GM12878 (cell line): ENCODE measurements at regions not wholly inside any gene's neighbourhood (a gene's known extent, or its start where the extent isn't known, plus 50 kb on each side); places are given as distances from the start of the nearest gene placed in this dataset.

ENCODE experiments used
- ATAC-seq: fragments of 200-7000 bp; cut with Tn5 transposase; 3 replicates; pipeline ENCODE4 v1.9.1; 2020; ENCODE audit warnings: mild to moderate bottlenecking, moderate library complexity
- BruUV-seq: library from RNA; stranded (reverse); fragments of 400-500 nt; replicated peaks from 2 replicates; lab custom pipeline; 2021; lab: Mats Ljungman, UMichigan
- CTCF ChIA-PET: fragments of 300-600 bp; sonication (Branson Sonifier 250); formaldehyde crosslinking; extraction: SDS; loops from one replicate; lab custom pipeline; 2021; ENCODE audit warnings: inconsistent platforms; lab: Yijun Ruan, JAX
- POLR2A ChIA-PET: fragments of 350-600 bp; formaldehyde crosslinking; extraction: SDS; loops from one replicate; lab custom pipeline; 2021; ENCODE audit warnings: inconsistent platforms; lab: Charles Lee
- RAD21 ChIA-PET: fragments of 300-600 bp; sonication (Branson Sonifier 250); formaldehyde crosslinking; loops from one replicate; lab custom pipeline; 2023; ENCODE audit warnings: antibody characterized with exemption; ENCODE audit not compliant: unreplicated experiment; lab: Charles Lee
- SMC1A ChIA-PET: fragments of 300-600 bp; sonication (Branson Sonifier 250); formaldehyde crosslinking; loops from one replicate; lab custom pipeline; 2023; ENCODE audit not compliant: unreplicated experiment, uncharacterized antibody; lab: Charles Lee
- DNase-seq: peaks from one replicate; pipeline ENCODE4 v3.0.0-alpha.2; 2011; ENCODE audit warnings: low read depth, low spot score
- FAIRE-seq: peaks from 3 replicates; lab custom pipeline; 2011; peaks lifted over from hg19 to GRCh38; lab: Jason Lieb, UNC
- H2AFZ ChIP-seq: 2 replicates; pipeline ENCODE4 v1.6.0; 2011; ENCODE audit warnings: low read depth, low read length, control low read depth; ENCODE audit not compliant: control insufficient read depth
- H3K27ac ChIP-seq: 2 replicates; pipeline ENCODE4 v1.5.1; 2011; ENCODE audit warnings: control low read depth; ENCODE audit not compliant: control insufficient read depth, insufficient read depth
- H3K27me3 ChIP-seq, 2 experiments: replicated peaks in 1 of 2; 2 replicates each; pipeline versions ENCODE4 v1.6.0 to v1.6.1; 2011; ENCODE audit warnings: low read length in 1 of 2; ENCODE audit not compliant: control insufficient read depth in 2 of 2, insufficient read depth in 2 of 2
- H3K36me3 ChIP-seq, 2 experiments: 2 replicates each; pipeline ENCODE4 v1.5.1; 2011; ENCODE audit warnings: low read length in 1 of 2; ENCODE audit not compliant: control insufficient read depth in 2 of 2, insufficient read depth in 2 of 2
- H3K4me1 ChIP-seq: 2 replicates; pipeline ENCODE4 v1.6.1; 2011; ENCODE audit warnings: mild to moderate bottlenecking, low read length, moderate library complexity, mixed read lengths; ENCODE audit not compliant: control insufficient read depth, insufficient read depth
- H3K4me2 ChIP-seq: 2 replicates; pipeline ENCODE4 v1.6.0; 2011; ENCODE audit warnings: control low read depth; ENCODE audit not compliant: control insufficient read depth, insufficient read depth
- H3K4me3 ChIP-seq: fragments of 200-600 bp; sonication (generic); 2 replicates; pipeline ENCODE4 v1.5.1; 2016
- H3K79me2 ChIP-seq: 2 replicates; pipeline ENCODE4 v1.6.0; 2011; ENCODE audit warnings: low read length; ENCODE audit not compliant: control insufficient read depth, insufficient read depth
- H3K9ac ChIP-seq: 2 replicates; pipeline ENCODE4 v1.8.0; 2011; ENCODE audit warnings: low read length, control low read depth, mixed read lengths; ENCODE audit not compliant: control insufficient read depth, insufficient read depth
- H3K9me3 ChIP-seq: replicated peaks from 3 replicates; pipeline ENCODE4 v1.5.1; 2011; ENCODE audit warnings: mild to moderate bottlenecking, low read length; ENCODE audit not compliant: control insufficient read depth, insufficient read depth
- H4K20me1 ChIP-seq: 2 replicates; pipeline ENCODE4 v1.6.0; 2011; ENCODE audit not compliant: control insufficient read depth, insufficient read depth
- SREBF2 ChIP-seq: IDR thresholded peaks from 2 replicates; pipeline ENCODE4 v1.6.1; 2012; ENCODE audit warnings: mild to moderate bottlenecking, low read length
- WGBS: methylation state at CpG from one replicate; pipeline ENCODE4 v1.1.6; 2016; ENCODE audit warnings: low lambda C conversion rate; ENCODE audit not compliant: insufficient replicate concordance, insufficient coverage; ENCODE audit errors: missing lambda C conversion rate; 5-methylcytosine and 5-hydroxymethylcytosine counted together
- in situ Hi-C: fragments of 300-500 bp; cut with MboI; formaldehyde crosslinking; loops from 9 replicates; pipeline ENCODE4 v1.14.3; 2018; ENCODE audit warnings: mixed read lengths
- intact Hi-C: fragments of 100-400 bp; cut with micrococcal nuclease; formaldehyde crosslinking; loops from one replicate; pipeline ENCODE4 v1.14.2; 2022; ENCODE audit not compliant: unreplicated experiment
- TF ChIP-seq, protein P1 (sequence below): fragments of 450-650 bp; IDR thresholded peaks from 2 replicates; pipeline ENCODE4 v1.6.1; 2017; ENCODE audit warnings: mild to moderate bottlenecking, moderate library complexity

DNA sequence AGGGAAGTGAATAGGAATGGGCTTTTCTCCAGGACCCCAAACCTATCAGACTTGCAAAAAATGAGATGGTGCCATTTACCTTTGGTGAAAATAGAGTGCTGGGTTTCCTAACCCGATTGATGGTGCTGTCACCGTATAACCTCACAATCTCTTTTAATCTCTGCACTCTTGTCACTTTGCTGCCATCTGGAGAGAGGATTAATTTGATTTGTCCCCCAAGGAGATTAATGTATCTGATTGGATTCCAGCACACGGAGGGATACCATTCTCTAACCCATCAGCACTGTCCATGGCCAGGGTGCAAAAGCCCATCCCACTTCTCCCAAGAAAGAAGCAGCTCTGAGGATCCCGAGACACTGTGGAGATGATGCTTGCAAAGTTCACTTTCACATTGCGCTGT, 86.3 kb upstream of the NFE2L3 start:
- Histone ChIP-seq H3K9me3 (no peaks in the 10 kb centered on the region), H3K36me3 (no peaks in the 10 kb centered on the region), H3K9ac (no peak overlapping the region), H2AFZ (no peak overlapping the region)
- RAD21 ChIA-PET = no interaction called here
- intact Hi-C loops = loop anchor here (10.0 kb wide), 1 partner anchor 599 kb away; no protein-coding TSS in a partner anchor
- TF ChIP-seq SREBF2 = no peak
- TF ChIP-seq, protein P1, sequence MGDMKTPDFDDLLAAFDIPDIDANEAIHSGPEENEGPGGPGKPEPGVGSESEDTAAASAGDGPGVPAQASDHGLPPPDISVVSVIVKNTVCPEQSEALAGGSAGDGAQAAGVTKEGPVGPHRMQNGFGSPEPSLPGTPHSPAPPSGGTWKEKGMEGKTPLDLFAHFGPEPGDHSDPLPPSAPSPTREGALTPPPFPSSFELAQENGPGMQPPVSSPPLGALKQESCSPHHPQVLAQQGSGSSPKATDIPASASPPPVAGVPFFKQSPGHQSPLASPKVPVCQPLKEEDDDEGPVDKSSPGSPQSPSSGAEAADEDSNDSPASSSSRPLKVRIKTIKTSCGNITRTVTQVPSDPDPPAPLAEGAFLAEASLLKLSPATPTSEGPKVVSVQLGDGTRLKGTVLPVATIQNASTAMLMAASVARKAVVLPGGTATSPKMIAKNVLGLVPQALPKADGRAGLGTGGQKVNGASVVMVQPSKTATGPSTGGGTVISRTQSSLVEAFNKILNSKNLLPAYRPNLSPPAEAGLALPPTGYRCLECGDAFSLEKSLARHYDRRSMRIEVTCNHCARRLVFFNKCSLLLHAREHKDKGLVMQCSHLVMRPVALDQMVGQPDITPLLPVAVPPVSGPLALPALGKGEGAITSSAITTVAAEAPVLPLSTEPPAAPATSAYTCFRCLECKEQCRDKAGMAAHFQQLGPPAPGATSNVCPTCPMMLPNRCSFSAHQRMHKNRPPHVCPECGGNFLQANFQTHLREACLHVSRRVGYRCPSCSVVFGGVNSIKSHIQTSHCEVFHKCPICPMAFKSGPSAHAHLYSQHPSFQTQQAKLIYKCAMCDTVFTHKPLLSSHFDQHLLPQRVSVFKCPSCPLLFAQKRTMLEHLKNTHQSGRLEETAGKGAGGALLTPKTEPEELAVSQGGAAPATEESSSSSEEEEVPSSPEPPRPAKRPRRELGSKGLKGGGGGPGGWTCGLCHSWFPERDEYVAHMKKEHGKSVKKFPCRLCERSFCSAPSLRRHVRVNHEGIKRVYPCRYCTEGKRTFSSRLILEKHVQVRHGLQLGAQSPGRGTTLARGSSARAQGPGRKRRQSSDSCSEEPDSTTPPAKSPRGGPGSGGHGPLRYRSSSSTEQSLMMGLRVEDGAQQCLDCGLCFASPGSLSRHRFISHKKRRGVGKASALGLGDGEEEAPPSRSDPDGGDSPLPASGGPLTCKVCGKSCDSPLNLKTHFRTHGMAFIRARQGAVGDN = no peak
- TF ChIP-seq, all 136 proteins: peak for 0
- Histone ChIP-seq H4K20me1 (no peaks in the 10 kb centered on the region), H3K27ac (no peak overlapping the region), H3K4me3 (no peak overlapping the region), H3K79me2 (no peaks in the 10 kb centered on the region), H3K4me1 (no peaks in the 10 kb centered on the region), H3K27me3 (no peaks in the 10 kb centered on the region; a peak in 1 of 4 replicates), H3K4me2 (no peak overlapping the region)
- in situ Hi-C loops = no loop called here
- ChIA-PET CTCF (interaction anchor here (2.1 to 15.1 kb wide), 2 partner anchors 8 to 171 kb away, joined by 5 to 264 read pairs; no protein-coding TSS in a partner anchor), POLR2A (no interaction called here), SMC1A (interaction anchor here (2.4 kb wide), 1 partner anchor 172 kb away, joined by 12 read pairs; no protein-coding TSS in a partner anchor)
- BruUV-seq = no TSS peak
- DNase-seq = no peak
- ATAC-seq = no peak
- no peak for FAIRE-seq
- 64% methylated on average over 5 of the region's 5 CpGs for WGBS
